Naive thymus-derived CD4-positive, alpha-beta T cell (primary cell): ENCODE measurements at regions not wholly inside any gene's neighbourhood (a gene's known extent, or its start where the extent isn't known, plus 50 kb on each side); places are given as distances from the start of the nearest gene placed in this dataset.

Experiments used
- ATAC-seq: fragments of 150-1000 bp; cut with Tn5 transposase; 2 replicates; pipeline ENCODE4 v1.10.0; 2021; ENCODE audit warnings: mild to moderate bottlenecking, moderate library complexity
- CTCF ChIA-PET: fragments of 350-600 bp; sonication (Branson Sonifier 250); formaldehyde crosslinking; loops from one replicate; lab custom pipeline; 2021; ENCODE audit warnings: antibody characterized with exemption; lab: Charles Lee
- POLR2A ChIA-PET: fragments of 350-600 bp; sonication (Branson Sonifier 250); formaldehyde crosslinking; loops from one replicate; lab custom pipeline; 2021; ENCODE audit warnings: antibody characterized with exemption, inconsistent platforms; lab: Charles Lee
- DNase-seq, 9 donors: peaks; one replicate each; pipeline versions ENCODE4 v3.0.0 to v3.0.0-alpha.2; 2020 to 2022; ENCODE audit warnings: mixed read lengths in 1 of 9
- H3K27ac ChIP-seq: one replicate; pipeline ENCODE4 v1.7.0; 2013; ENCODE audit warnings: mild to moderate bottlenecking, low read depth, low read length, moderate library complexity
- H3K27me3 ChIP-seq, 2 donors: one replicate each; pipeline ENCODE4 v1.7.0; 2013; ENCODE audit warnings: low read length in 2 of 2, mild to moderate bottlenecking in 2 of 2, moderate library complexity in 2 of 2; ENCODE audit not compliant: control insufficient read depth in 2 of 2, insufficient read depth in 2 of 2
- H3K36me3 ChIP-seq, 3 experiments: 1 replicate in 2 of 3; 2 replicates in 1 of 3; pipeline ENCODE4 v1.7.0; 2013; ENCODE audit warnings: low read length in 3 of 3, mild to moderate bottlenecking in 3 of 3, moderate library complexity in 1 of 3; ENCODE audit not compliant: insufficient read depth in 3 of 3, control insufficient read depth in 2 of 3
- H3K4me1 ChIP-seq, 2 donors: one replicate each; pipeline ENCODE4 v1.7.0; 2013; ENCODE audit warnings: low read length in 2 of 2, mild to moderate bottlenecking in 2 of 2, moderate library complexity in 1 of 2; ENCODE audit not compliant: control insufficient read depth in 2 of 2, insufficient read depth in 2 of 2
- H3K4me3 ChIP-seq: 2 replicates; pipeline ENCODE4 v1.7.0; 2013; ENCODE audit warnings: mild to moderate bottlenecking, low read length
- H3K9me3 ChIP-seq, 3 experiments: 1 replicate in 2 of 3; 2 replicates in 1 of 3; pipeline ENCODE4 v1.7.0; 2013; ENCODE audit warnings: low read length in 3 of 3; ENCODE audit not compliant: control insufficient read depth in 2 of 3
- H3K27ac Mint-ChIP-seq, 9 donors: one replicate each; pipeline ENCODE4 v1.8.0; 2020 to 2022; ENCODE audit warnings: mixed read lengths in 9 of 9, mild to moderate bottlenecking in 8 of 9, moderate library complexity in 5 of 9, inconsistent platforms in 2 of 9
- H3K27me3 Mint-ChIP-seq, 5 donors: one replicate each; pipeline ENCODE4 v1.8.0; 2021 to 2022; ENCODE audit warnings: mixed read lengths in 5 of 5, mild to moderate bottlenecking in 1 of 5
- H3K36me3 Mint-ChIP-seq, 5 donors: one replicate each; pipeline ENCODE4 v1.8.0; 2020 to 2022; ENCODE audit warnings: mixed read lengths in 5 of 5, mild to moderate bottlenecking in 3 of 5, inconsistent platforms in 1 of 5
- H3K4me1 Mint-ChIP-seq, 7 donors: one replicate each; pipeline ENCODE4 v1.8.0; 2020 to 2022; ENCODE audit warnings: mixed read lengths in 7 of 7, mild to moderate bottlenecking in 3 of 7, inconsistent platforms in 1 of 7
- H3K4me3 Mint-ChIP-seq, 10 donors: one replicate each; pipeline ENCODE4 v1.8.0; 2020 to 2022; ENCODE audit warnings: mild to moderate bottlenecking in 10 of 10, mixed read lengths in 10 of 10, moderate library complexity in 6 of 10, inconsistent platforms in 2 of 10
- H3K9me3 Mint-ChIP-seq, 11 donors: one replicate each; pipeline ENCODE4 v1.8.0; 2020 to 2022; ENCODE audit warnings: mixed read lengths in 11 of 11, mild to moderate bottlenecking in 4 of 11, inconsistent platforms in 1 of 11, moderate library complexity in 1 of 11
- intact Hi-C, 2 donors: fragments of 100-400 bp; cut with micrococcal nuclease; formaldehyde crosslinking; loops; one replicate each; pipeline ENCODE4 v1.15.1; 2023

GRCh38 chr3:25283613-25284012, 144.4 kb upstream of the RARB start:
- H3K36me3 ChIP-seq, result no peaks in the 10 kb centered on the region
- H3K9me3 ChIP-seq, result no peaks in the 10 kb centered on the region
- H3K27ac ChIP-seq, result no peak overlapping the region
- intact Hi-C loops, result no loop called here
- DNase-seq, result no peak
- Mint-ChIP-seq H3K36me3 (no peaks in the 10 kb centered on the region), H3K4me1 (no peaks in the 10 kb centered on the region), H3K4me3 (no peak overlapping the region), H3K9me3 (peaks cover 0 to 7% (median 2%) of the 10 kb centered on the region in 11 donors), H3K27me3 (peaks cover 0 to 3% (median 0%) of the 10 kb centered on the region in 5 donors), H3K27ac (no peak overlapping the region)
- no peak overlapping the region for H3K4me3 ChIP-seq
- no peak for ATAC-seq
- POLR2A ChIA-PET, result no interaction called here
- H3K4me1 ChIP-seq, result no peaks in the 10 kb centered on the region
- no peaks in the 10 kb centered on the region for H3K27me3 ChIP-seq
- CTCF ChIA-PET, result interaction anchor here (0.6 kb wide), 1 partner anchor 638 kb away, joined by 3 read pairs; no protein-coding TSS in a partner anchor

- no peaks in the 10 kb centered on the region for H3K9me3 ChIP-seq
- intact Hi-C loops, result no loop called here
- H3K27me3 Mint-ChIP-seq, result peaks cover 0 to 3% (median 0%) of the 10 kb centered on the region in 5 donors
- no peaks in the 10 kb centered on the region for H3K36me3 Mint-ChIP-seq
- no peak overlapping the region for H3K27ac ChIP-seq
- H3K27me3 ChIP-seq, result no peaks in the 10 kb centered on the region
- ATAC-seq (no peak), DNase-seq (no peak)
- peaks cover 0 to 8% (median 2%) of the 10 kb centered on the region in 11 donors for H3K9me3 Mint-ChIP-seq
- ChIA-PET CTCF (no interaction called here), POLR2A (no interaction called here)
- no peak overlapping the region for H3K4me3 ChIP-seq
- H3K27ac Mint-ChIP-seq, result no peak overlapping the region
- no peaks in the 10 kb centered on the region for H3K36me3 ChIP-seq
- no peaks in the 10 kb centered on the region for H3K4me1 ChIP-seq
- no peak overlapping the region for H3K4me3 Mint-ChIP-seq
- no peaks in the 10 kb centered on the region for H3K4me1 Mint-ChIP-seq
These were observed 143.8 kb upstream of the RARB start for GRCh38 chr3:25284249-25284648.

GRCh38 chr3:25287291-25287884, 140.7 kb upstream of the RARB start:
- no peaks in the 10 kb centered on the region for H3K4me1 Mint-ChIP-seq

GRCh38 chr3:25288413-25288812, 139.7 kb upstream of the RARB start:
- peaks cover 0 to 12% (median 2%) of the 10 kb centered on the region in 11 donors for H3K9me3 Mint-ChIP-seq
- peaks cover 0 to 3% (median 0%) of the 10 kb centered on the region in 5 donors for H3K27me3 Mint-ChIP-seq
- intact Hi-C loops, result no loop called here
- ATAC-seq (no peak), DNase-seq (no peak)
- H3K27me3 ChIP-seq, result no peaks in the 10 kb centered on the region
- H3K4me3 ChIP-seq, result no peak overlapping the region
- ChIA-PET POLR2A (no interaction called here), CTCF (no interaction called here)
- H3K36me3 ChIP-seq, result no peaks in the 10 kb centered on the region
- no peak overlapping the region for H3K27ac Mint-ChIP-seq
- no peaks in the 10 kb centered on the region for H3K9me3 ChIP-seq
- no peak overlapping the region for H3K4me3 Mint-ChIP-seq
- H3K27ac ChIP-seq, result no peak overlapping the region
- H3K4me1 ChIP-seq, result no peaks in the 10 kb centered on the region
- no peaks in the 10 kb centered on the region for H3K4me1 Mint-ChIP-seq
- H3K36me3 Mint-ChIP-seq, result no peaks in the 10 kb centered on the region

More at GRCh38 chr3:25287291-25287884, 140.7 kb upstream of the RARB start:
- Histone ChIP-seq H3K4me3 (no peak overlapping the region), H3K36me3 (no peaks in the 10 kb centered on the region), H3K27ac (no peak overlapping the region), H3K4me1 (no peaks in the 10 kb centered on the region), H3K9me3 (no peaks in the 10 kb centered on the region), H3K27me3 (no peaks in the 10 kb centered on the region)
- H3K27me3 Mint-ChIP-seq, result peaks cover 0 to 3% (median 0%) of the 10 kb centered on the region in 5 donors
- H3K4me3 Mint-ChIP-seq, result no peak overlapping the region
- no peaks in the 10 kb centered on the region for H3K36me3 Mint-ChIP-seq
- no peak for ATAC-seq
- ChIA-PET CTCF (no interaction called here), POLR2A (no interaction called here)
- intact Hi-C loops, result no loop called here
- H3K9me3 Mint-ChIP-seq, result peaks cover 0 to 12% (median 2%) of the 10 kb centered on the region in 11 donors
- H3K27ac Mint-ChIP-seq, result no peak overlapping the region
- no peak for DNase-seq

- Mint-ChIP-seq H3K9me3 (peaks cover 0 to 12% (median 2%) of the 10 kb centered on the region in 11 donors), H3K27me3 (peaks cover 0 to 3% (median 0%) of the 10 kb centered on the region in 5 donors), H3K4me3 (no peak overlapping the region), H3K36me3 (no peaks in the 10 kb centered on the region), H3K4me1 (no peaks in the 10 kb centered on the region), H3K27ac (no peak overlapping the region)
- ATAC-seq (no peak), DNase-seq (no peak)
- Histone ChIP-seq H3K27me3 (no peaks in the 10 kb centered on the region), H3K36me3 (no peaks in the 10 kb centered on the region), H3K4me1 (no peaks in the 10 kb centered on the region), H3K4me3 (no peak overlapping the region), H3K27ac (no peak overlapping the region), H3K9me3 (no peaks in the 10 kb centered on the region)
- POLR2A ChIA-PET, result no interaction called here
- intact Hi-C loops, result no loop called here
- CTCF ChIA-PET, result no interaction called here
These were observed 138.9 kb upstream of the RARB start for GRCh38 chr3:25289156-25289555.

GRCh38 chr3:25289663-25290062, 138.4 kb upstream of the RARB start:
- Histone ChIP-seq H3K9me3 (no peaks in the 10 kb centered on the region), H3K27me3 (no peaks in the 10 kb centered on the region), H3K4me1 (no peaks in the 10 kb centered on the region), H3K4me3 (no peak overlapping the region), H3K27ac (no peak overlapping the region), H3K36me3 (no peaks in the 10 kb centered on the region)
- intact Hi-C loops, result no loop called here
- Mint-ChIP-seq H3K36me3 (no peaks in the 10 kb centered on the region), H3K27ac (no peak overlapping the region), H3K4me1 (no peaks in the 10 kb centered on the region), H3K27me3 (peaks cover 0 to 3% (median 0%) of the 10 kb centered on the region in 5 donors), H3K4me3 (no peak overlapping the region), H3K9me3 (peaks cover 0 to 12% (median 2%) of the 10 kb centered on the region in 11 donors)
- CTCF ChIA-PET, result no interaction called here
- POLR2A ChIA-PET, result no interaction called here
- no peak for ATAC-seq
- no peak for DNase-seq

- Mint-ChIP-seq H3K36me3 (no peaks in the 10 kb centered on the region), H3K27me3 (no peaks in the 10 kb centered on the region), H3K4me3 (no peak overlapping the region), H3K9me3 (peaks cover 0 to 13% (median 1%) of the 10 kb centered on the region in 11 donors), H3K27ac (no peak overlapping the region), H3K4me1 (no peaks in the 10 kb centered on the region)
- no peaks in the 10 kb centered on the region for H3K9me3 ChIP-seq
- no peak overlapping the region for H3K4me3 ChIP-seq
- ChIA-PET POLR2A (no interaction called here), CTCF (no interaction called here)
- intact Hi-C loops, result no loop called here
- H3K4me1 ChIP-seq, result no peaks in the 10 kb centered on the region
- ATAC-seq (no peak), DNase-seq (no peak)
- no peaks in the 10 kb centered on the region for H3K27me3 ChIP-seq
- H3K27ac ChIP-seq, result no peak overlapping the region
- no peaks in the 10 kb centered on the region for H3K36me3 ChIP-seq
These were observed 136.6 kb upstream of the RARB start for GRCh38 chr3:25291481-25291905.
